ENCODE measurements at regions not wholly inside any gene's neighbourhood (a gene's known extent, or its start where the extent isn't known, plus 50 kb on each side); places are given as distances from the start of the nearest gene placed in this dataset.

DNA sequence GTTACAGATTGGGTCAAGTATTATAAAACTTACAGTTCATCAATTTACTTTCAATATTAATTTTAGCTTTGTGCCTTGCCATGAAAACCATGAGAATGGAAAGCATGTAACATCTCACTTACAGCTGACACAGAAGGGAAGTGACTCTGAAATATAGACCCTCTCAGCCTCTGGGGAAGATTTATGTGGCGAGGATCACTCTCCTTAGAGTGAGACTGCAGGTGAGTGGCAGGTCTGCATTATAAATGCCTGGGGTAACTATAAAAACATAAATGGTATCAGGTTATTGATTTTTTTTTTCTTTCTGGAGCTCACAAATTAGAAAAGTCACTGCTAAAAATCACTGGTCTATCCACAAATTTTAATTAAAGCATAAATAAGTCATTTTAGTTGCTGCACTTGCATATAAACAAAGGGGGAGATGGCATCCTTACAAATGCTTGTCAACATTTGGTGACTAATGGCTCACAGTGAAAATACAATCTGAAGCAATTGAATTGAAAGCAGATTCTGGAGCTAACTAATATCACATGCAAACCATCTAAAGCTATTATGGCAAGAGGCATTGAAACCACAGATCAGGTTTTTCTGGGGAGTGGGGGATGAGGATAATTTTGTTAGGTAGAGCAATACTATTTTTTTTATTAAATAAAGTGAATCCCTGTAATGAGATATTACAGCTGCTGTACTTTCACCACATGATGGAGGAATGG is 200.9 kb downstream of the TM2D1 start:
- TF ChIP-seq, protein P1, sequence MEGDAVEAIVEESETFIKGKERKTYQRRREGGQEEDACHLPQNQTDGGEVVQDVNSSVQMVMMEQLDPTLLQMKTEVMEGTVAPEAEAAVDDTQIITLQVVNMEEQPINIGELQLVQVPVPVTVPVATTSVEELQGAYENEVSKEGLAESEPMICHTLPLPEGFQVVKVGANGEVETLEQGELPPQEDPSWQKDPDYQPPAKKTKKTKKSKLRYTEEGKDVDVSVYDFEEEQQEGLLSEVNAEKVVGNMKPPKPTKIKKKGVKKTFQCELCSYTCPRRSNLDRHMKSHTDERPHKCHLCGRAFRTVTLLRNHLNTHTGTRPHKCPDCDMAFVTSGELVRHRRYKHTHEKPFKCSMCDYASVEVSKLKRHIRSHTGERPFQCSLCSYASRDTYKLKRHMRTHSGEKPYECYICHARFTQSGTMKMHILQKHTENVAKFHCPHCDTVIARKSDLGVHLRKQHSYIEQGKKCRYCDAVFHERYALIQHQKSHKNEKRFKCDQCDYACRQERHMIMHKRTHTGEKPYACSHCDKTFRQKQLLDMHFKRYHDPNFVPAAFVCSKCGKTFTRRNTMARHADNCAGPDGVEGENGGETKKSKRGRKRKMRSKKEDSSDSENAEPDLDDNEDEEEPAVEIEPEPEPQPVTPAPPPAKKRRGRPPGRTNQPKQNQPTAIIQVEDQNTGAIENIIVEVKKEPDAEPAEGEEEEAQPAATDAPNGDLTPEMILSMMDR (IDR thresholded peaks at IDR 0.05), result no peak
- TF ChIP-seq EZH2 (IDR thresholded peaks at IDR 0.05; ENCODE audit: borderline replicate concordance, insufficient read depth, low read depth, low read length, poor library complexity, severe bottlenecking), result no peak

All from B cell (primary cell).